ENCODE measurements at regions not wholly inside any gene's neighbourhood (a gene's known extent, or its start where the extent isn't known, plus 50 kb on each side); places are given as distances from the start of the nearest gene placed in this dataset.
"Not testable (repeated sequence)": the region's sequence is repeated elsewhere in the genome, so short reads cannot be mapped to it uniquely, and the experiment has no call there.

GRCh38 chr2:59881218-59881617, 672.2 kb downstream of the BCL11A start:
- DNase-seq (ENCODE audit: low read depth, low spot score): no peak

GRCh38 chr2:59879700-59880131, 673.7 kb downstream of the BCL11A start:
- DNase-seq (ENCODE audit: low read depth, low spot score): no peak

- no peak for DNase-seq (ENCODE audit: low read depth, low spot score)
These were observed 677.6 kb downstream of the BCL11A start for GRCh38 chr2:59875836-59876235.

GRCh38 chr2:59874971-59875755, 678.3 kb downstream of the BCL11A start:
- no peak for DNase-seq (ENCODE audit: low read depth, low spot score)

- no peak for DNase-seq (ENCODE audit: low read depth, low spot score)
These were observed 679.1 kb downstream of the BCL11A start for GRCh38 chr2:59874361-59874760.

- DNase-seq (ENCODE audit: low read depth, low spot score): no peak
These were observed 681.6 kb downstream of the BCL11A start for GRCh38 chr2:59871830-59872229.

- DNase-seq (ENCODE audit: low read depth, low spot score): no peak
These were observed 684.5 kb downstream of the BCL11A start for GRCh38 chr2:59868981-59869380.

GRCh38 chr2:59866436-59866835, 687.0 kb downstream of the BCL11A start:
- no peak for DNase-seq (ENCODE audit: low read depth, low spot score)

- DNase-seq (ENCODE audit: low read depth, low spot score): no peak
These were observed 694.9 kb downstream of the BCL11A start for GRCh38 chr2:59858540-59858939.

- DNase-seq (ENCODE audit: low read depth, low spot score): no peak
These were observed 696.3 kb downstream of the BCL11A start for GRCh38 chr2:59857109-59857508.

GRCh38 chr2:59856391-59856790, 697.1 kb downstream of the BCL11A start:
- no peak for DNase-seq (ENCODE audit: low read depth, low spot score)

GRCh38 chr2:59853032-59853431, 700.4 kb downstream of the BCL11A start:
- no peak for DNase-seq (ENCODE audit: low read depth, low spot score)

- no peak for DNase-seq (ENCODE audit: low read depth, low spot score)
These were observed 701.5 kb downstream of the BCL11A start for GRCh38 chr2:59851836-59852475.

GRCh38 chr2:59850554-59850953, 702.9 kb downstream of the BCL11A start:
- DNase-seq (ENCODE audit: low read depth, low spot score): no peak

- DNase-seq (ENCODE audit: low read depth, low spot score): no peak
These were observed 719.5 kb downstream of the BCL11A start for GRCh38 chr2:59833941-59834340.

GRCh38 chr2:59830601-59831000, 722.9 kb downstream of the BCL11A start:
- no peak for DNase-seq (ENCODE audit: low read depth, low spot score)

GRCh38 chr2:59827677-59828076, 725.8 kb downstream of the BCL11A start:
- DNase-seq (ENCODE audit: low read depth, low spot score): no peak

- DNase-seq (ENCODE audit: low read depth, low spot score): no peak
These were observed 727.3 kb downstream of the BCL11A start for GRCh38 chr2:59826177-59826576.

GRCh38 chr2:59824314-59824713, 729.1 kb downstream of the BCL11A start:
- no peak for DNase-seq (ENCODE audit: low read depth, low spot score)

- DNase-seq (ENCODE audit: low read depth, low spot score): no peak
These were observed 737.4 kb downstream of the BCL11A start for GRCh38 chr2:59816075-59816474.

GRCh38 chr2:59810283-59810682, 743.2 kb downstream of the BCL11A start:
- not testable (repeated sequence) for DNase-seq (ENCODE audit: low read depth, low spot score)

GRCh38 chr2:59806486-59806885, 747.0 kb downstream of the BCL11A start:
- no peak for DNase-seq (ENCODE audit: low read depth, low spot score)

GRCh38 chr2:59804732-59805131, 748.7 kb downstream of the BCL11A start:
- DNase-seq (ENCODE audit: low read depth, low spot score): no peak

Data from smooth muscle cell of the brain vasculature (primary cell).